ENCODE measurements at regions not wholly inside any gene's neighbourhood (a gene's known extent, or its start where the extent isn't known, plus 50 kb on each side); places are given as distances from the start of the nearest gene placed in this dataset.

- TF ChIP-seq CTCF (IDR thresholded peaks at IDR 0.05): no peak
- H3K27me3 ChIP-seq (ENCODE audit: control insufficient read depth, insufficient read depth, low read length): no peaks in the 10 kb centered on the region
- H3K4me2 ChIP-seq (ENCODE audit: low read length): no peak overlapping the region
- H3K4me3 ChIP-seq (ENCODE audit: low read depth, low read length): no peak overlapping the region
- H3K27ac ChIP-seq: no peak overlapping the region
- no peak overlapping the region for H3K9ac ChIP-seq
- H2AFZ ChIP-seq: no peak overlapping the region
- H3K79me2 ChIP-seq: no peaks in the 10 kb centered on the region
- H3K36me3 ChIP-seq (ENCODE audit: control insufficient read depth, insufficient read depth, low read length): no peaks in the 10 kb centered on the region
- no peaks in the 10 kb centered on the region for H3K4me1 ChIP-seq
- H3K9me3 ChIP-seq (ENCODE audit: control insufficient read depth, low read length): no peaks in the 10 kb centered on the region
Measured at GRCh38 chr15:69755551-69756310, 303.1 kb downstream of the RPLP1 start.

GRCh38 chr15:69756440-69756839 is 303.8 kb downstream of the RPLP1 start:
- no peaks in the 10 kb centered on the region for H3K4me1 ChIP-seq
- TF ChIP-seq CTCF (IDR thresholded peaks at IDR 0.05): no peak
- no peaks in the 10 kb centered on the region for H3K27me3 ChIP-seq (ENCODE audit: control insufficient read depth, insufficient read depth, low read length)
- no peak overlapping the region for H2AFZ ChIP-seq
- H3K36me3 ChIP-seq (ENCODE audit: control insufficient read depth, insufficient read depth, low read length): no peaks in the 10 kb centered on the region
- no peaks in the 10 kb centered on the region for H3K79me2 ChIP-seq
- no peak overlapping the region for H3K4me3 ChIP-seq (ENCODE audit: low read depth, low read length)
- H3K27ac ChIP-seq: no peak overlapping the region
- no peak overlapping the region for H3K4me2 ChIP-seq (ENCODE audit: low read length)
- H3K9me3 ChIP-seq (ENCODE audit: control insufficient read depth, low read length): no peaks in the 10 kb centered on the region
- no peak overlapping the region for H3K9ac ChIP-seq

- no peak overlapping the region for H3K4me3 ChIP-seq (ENCODE audit: low read depth, low read length)
- H3K27me3 ChIP-seq (ENCODE audit: control insufficient read depth, insufficient read depth, low read length): no peaks in the 10 kb centered on the region
- H3K79me2 ChIP-seq: no peaks in the 10 kb centered on the region
- no peaks in the 10 kb centered on the region for H3K36me3 ChIP-seq (ENCODE audit: control insufficient read depth, insufficient read depth, low read length)
- no peak for TF ChIP-seq CTCF (IDR thresholded peaks at IDR 0.05)
- no peak overlapping the region for H2AFZ ChIP-seq
- no peak overlapping the region for H3K9ac ChIP-seq
- H3K4me2 ChIP-seq (ENCODE audit: low read length): no peak overlapping the region
- H3K27ac ChIP-seq: no peak overlapping the region
- H3K9me3 ChIP-seq (ENCODE audit: control insufficient read depth, low read length): no peaks in the 10 kb centered on the region
- no peaks in the 10 kb centered on the region for H3K4me1 ChIP-seq
Measured at GRCh38 chr15:69757186-69757585, 304.6 kb downstream of the RPLP1 start.

DNA sequence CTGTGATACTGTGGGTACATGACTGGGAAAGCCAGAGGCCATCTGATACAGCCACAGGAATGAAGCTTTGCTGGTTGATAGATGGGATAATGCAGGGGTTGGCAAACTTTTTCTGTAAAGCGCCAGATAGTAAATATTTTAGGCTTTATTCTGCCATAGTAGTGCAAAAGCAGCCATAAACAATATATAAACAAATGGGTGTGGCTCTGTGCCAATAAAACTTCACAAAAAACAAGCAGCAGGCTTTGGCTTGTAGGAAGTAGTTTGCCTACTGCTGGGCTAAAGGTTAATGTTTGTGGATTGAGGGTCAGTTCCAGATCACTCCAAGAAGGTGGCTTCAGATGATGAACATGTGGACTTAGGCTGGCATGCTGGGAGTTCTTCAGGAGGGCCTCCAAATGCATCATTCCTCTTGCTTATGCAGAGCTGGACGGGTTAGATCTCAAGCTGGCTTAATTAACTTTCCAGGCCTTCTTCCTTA is 305.7 kb downstream of the RPLP1 start:
- Histone ChIP-seq H3K27ac (no peak overlapping the region), H3K79me2 (no peaks in the 10 kb centered on the region), H2AFZ (no peak overlapping the region), H3K4me1 (no peaks in the 10 kb centered on the region), H3K36me3 (ENCODE audit: control insufficient read depth, insufficient read depth, low read length) (no peaks in the 10 kb centered on the region), H3K4me2 (ENCODE audit: low read length) (no peak overlapping the region), H3K27me3 (ENCODE audit: control insufficient read depth, insufficient read depth, low read length) (no peaks in the 10 kb centered on the region), H3K9ac (no peak overlapping the region), H3K9me3 (ENCODE audit: control insufficient read depth, low read length) (no peaks in the 10 kb centered on the region), H3K4me3 (ENCODE audit: low read depth, low read length) (no peak overlapping the region)
- no peak for TF ChIP-seq CTCF (IDR thresholded peaks at IDR 0.05)
